GM18867 (cell line): ENCODE measurements at regions not wholly inside any gene's neighbourhood (a gene's known extent, or its start where the extent isn't known, plus 50 kb on each side); places are given as distances from the start of the nearest gene placed in this dataset.

Experiments used
- ATAC-seq: cut with Tn5 transposase; IDR thresholded peaks from one replicate; pipeline ENCODE4 v1.9.1; 2021; ENCODE audit warnings: mild to moderate bottlenecking, moderate library complexity; ENCODE audit not compliant: unreplicated experiment

DNA sequence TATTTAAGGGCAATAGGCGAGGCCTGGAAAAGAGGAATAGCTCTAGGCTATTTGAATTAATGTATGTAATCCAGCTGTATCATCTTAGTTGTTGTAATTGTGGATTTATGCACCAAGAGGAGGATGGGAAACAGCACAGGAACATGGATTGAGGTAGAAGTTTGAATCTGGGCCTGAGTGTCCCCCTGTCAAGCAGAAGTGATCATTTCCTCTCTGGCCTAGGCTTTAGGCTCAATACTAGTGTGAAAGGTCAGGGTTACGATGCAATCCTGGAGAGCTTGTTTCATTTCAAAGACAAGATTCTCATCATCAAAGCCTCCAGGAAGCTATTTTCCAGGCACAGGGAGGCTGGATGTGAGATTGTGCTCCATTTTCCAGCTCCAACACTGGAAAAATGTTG is 77.9 kb upstream of the HSD17B12 start:
- ATAC-seq, result no peak

DNA sequence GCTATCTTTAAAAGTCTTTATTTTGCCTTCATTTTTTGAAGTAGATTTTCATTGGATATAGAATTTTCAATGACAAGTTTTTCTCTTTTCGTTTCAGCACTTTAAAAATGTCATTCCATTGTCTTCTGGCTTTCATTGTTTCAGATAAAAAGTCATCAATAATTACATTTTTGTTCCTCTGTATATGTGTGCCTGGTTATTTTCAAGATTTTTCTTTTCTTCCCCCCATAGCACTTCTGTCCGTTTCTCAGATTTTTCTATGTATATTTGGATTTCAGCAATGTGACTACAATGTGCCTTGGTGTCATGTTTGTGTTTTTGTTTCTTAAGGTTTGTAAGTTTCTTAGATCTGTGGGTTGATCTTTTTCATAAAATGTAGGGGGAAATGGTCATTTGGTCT is 66.3 kb upstream of the HSD17B12 start:
- no peak for ATAC-seq

DNA sequence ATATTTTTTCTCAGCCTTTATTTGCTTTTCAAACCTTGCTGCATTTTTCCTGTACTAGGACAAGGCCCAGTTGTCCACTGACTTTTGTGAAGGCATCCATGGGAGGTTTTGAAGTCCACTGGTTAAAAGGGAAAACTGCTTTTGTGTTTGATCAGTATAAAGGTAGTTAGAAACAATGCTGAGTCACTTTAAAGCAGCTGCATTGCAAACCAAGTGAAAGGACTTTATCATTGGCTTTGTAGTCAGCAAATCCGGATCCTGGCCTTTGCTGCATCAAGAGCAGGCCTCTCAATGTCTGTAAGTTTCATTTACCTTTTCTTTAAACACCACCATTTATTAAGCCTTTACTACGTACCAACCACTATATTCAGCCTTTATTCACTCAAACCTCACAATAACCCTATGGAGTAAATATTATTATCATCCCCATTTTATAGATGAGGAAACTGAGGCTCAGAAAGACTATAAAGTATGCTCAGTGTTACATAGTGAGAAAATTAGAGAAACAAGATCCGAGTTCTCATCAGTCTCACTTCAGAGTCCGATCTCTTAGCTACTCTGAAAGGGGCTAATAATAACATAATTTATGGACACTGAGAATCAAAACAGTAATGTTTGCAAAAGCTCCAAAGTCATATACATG is 60.6 kb upstream of the HSD17B12 start:
- ATAC-seq, result no peak

DNA sequence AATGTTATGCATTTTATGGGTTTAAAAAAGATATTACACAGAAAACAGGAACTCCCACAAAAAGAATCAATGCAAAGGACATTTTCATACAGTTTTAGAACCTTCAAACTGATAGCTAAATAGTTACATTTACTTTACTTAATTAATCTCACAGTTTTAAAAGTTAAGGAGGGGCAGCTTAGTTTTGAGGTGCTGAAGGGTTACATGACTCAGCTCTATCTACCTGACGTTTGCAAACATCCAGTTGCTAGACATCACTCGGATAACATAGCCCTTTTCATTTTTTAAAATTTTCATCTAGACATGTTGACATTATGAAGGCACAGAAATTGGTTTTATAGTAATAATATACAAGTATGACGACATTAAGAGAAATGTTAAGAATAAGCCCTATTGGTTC is 53.7 kb upstream of the HSD17B12 start:
- ATAC-seq, result no peak
